Activated T-helper 1 cell treated with anti-CD3 and anti-CD28 coated beads, Interleukin-2, amount 50 U/mL, for 16 hours (primary cell): ENCODE measurements at regions not wholly inside any gene's neighbourhood (a gene's known extent, or its start where the extent isn't known, plus 50 kb on each side); places are given as distances from the start of the nearest gene placed in this dataset.

ENCODE experiments used
- DNase-seq, 2 donors: peaks; one replicate each; pipeline ENCODE4 v3.0.0-alpha.2; 2020; ENCODE audit warnings: low read depth in 1 of 2, low spot score in 1 of 2

- no peak for DNase-seq
Measured at GRCh38 chr22:22150457-22150856, 94.1 kb upstream of the VPREB1 start.

- no peak for DNase-seq
Measured at GRCh38 chr22:22148905-22149304, 95.7 kb upstream of the VPREB1 start.

GRCh38 chr22:22144858-22145257, 99.7 kb upstream of the VPREB1 start:
- no peak for DNase-seq

GRCh38 chr22:22143448-22143847, 101.1 kb upstream of the VPREB1 start:
- no peak for DNase-seq

GRCh38 chr22:22142661-22143060, 101.9 kb upstream of the VPREB1 start:
- no peak for DNase-seq

GRCh38 chr22:22141771-22142591, 102.6 kb upstream of the VPREB1 start:
- DNase-seq: no peak

- DNase-seq: no peak
Measured at GRCh38 chr22:22141031-22141430, 103.6 kb upstream of the VPREB1 start.

- no peak for DNase-seq
Measured at GRCh38 chr22:22139364-22139763, 105.2 kb upstream of the VPREB1 start.

- DNase-seq: no peak
Measured at GRCh38 chr22:22138915-22139314, 105.7 kb upstream of the VPREB1 start.

GRCh38 chr22:22137891-22138290, 106.7 kb upstream of the VPREB1 start:
- no peak for DNase-seq

GRCh38 chr22:22133910-22134309, 110.7 kb upstream of the VPREB1 start:
- no peak for DNase-seq

GRCh38 chr22:22130953-22131608, 113.5 kb upstream of the VPREB1 start:
- no peak for DNase-seq

GRCh38 chr22:22129387-22129786, 115.2 kb upstream of the VPREB1 start:
- no peak for DNase-seq

- no peak for DNase-seq
Measured at GRCh38 chr22:22128440-22128839, 116.1 kb upstream of the VPREB1 start.

- DNase-seq: no peak
Measured at GRCh38 chr22:22127100-22127499, 117.5 kb upstream of the VPREB1 start.

GRCh38 chr22:22125579-22126468, 118.8 kb upstream of the VPREB1 start:
- no peak for DNase-seq

GRCh38 chr22:22125028-22125578, 119.5 kb upstream of the VPREB1 start:
- no peak for DNase-seq

GRCh38 chr22:22124374-22124773, 120.2 kb upstream of the VPREB1 start:
- DNase-seq: no peak

GRCh38 chr22:22123960-22124278, 120.7 kb upstream of the VPREB1 start:
- DNase-seq: no peak

- DNase-seq: no peak
Measured at GRCh38 chr22:22123118-22123959, 121.2 kb upstream of the VPREB1 start.
